ENCODE measurements at regions not wholly inside any gene's neighbourhood (a gene's known extent, or its start where the extent isn't known, plus 50 kb on each side); places are given as distances from the start of the nearest gene placed in this dataset.
"Not testable (repeated sequence)": the region's sequence is repeated elsewhere in the genome, so short reads cannot be mapped to it uniquely, and the experiment has no call there.

GRCh38 chr17:64718058-64718457 lies 56.0 kb upstream of the SMURF2 start:
- intact Hi-C loops (cut with micrococcal nuclease): no loop called here
- no peaks in the 10 kb centered on the region for H3K36me3 Mint-ChIP-seq
- no peaks in the 10 kb centered on the region for H3K27me3 Mint-ChIP-seq (ENCODE audit: low read depth in 2 of 2)
- H3K4me3 ChIP-seq (ENCODE audit: low read length): no peak overlapping the region
- WGBS (ENCODE audit: insufficient coverage): no CpG with 5 or more reads among the region's 1 CpG
- H3K9me3 Mint-ChIP-seq: no peaks in the 10 kb centered on the region
- no peak for TF ChIP-seq CTCF (IDR thresholded peaks at IDR 0.05)
- H3K9me3 ChIP-seq (ENCODE audit: control insufficient read depth, insufficient read depth, low read length): no peaks in the 10 kb centered on the region
- H3K27ac Mint-ChIP-seq: no peak overlapping the region
- H3K4me1 Mint-ChIP-seq: peaks cover 15 to 19% of the 10 kb centered on the region in 2 donors
- no peak overlapping the region for H3K27ac ChIP-seq (ENCODE audit: low read length)
- no peaks in the 10 kb centered on the region for H3K27me3 ChIP-seq (ENCODE audit: control insufficient read depth, insufficient read depth, low read length)
- DNase-seq: no peak
- H3K4me1 ChIP-seq (ENCODE audit: control insufficient read depth, insufficient read depth, low read length): peaks cover 25% of the 10 kb centered on the region
- no peak overlapping the region for H3K4me3 Mint-ChIP-seq
- peak in 2 of 3 donors; percentile 32 to 38 for ATAC-seq
- no peaks in the 10 kb centered on the region for H3K36me3 ChIP-seq (ENCODE audit: control insufficient read depth, insufficient read depth, low read length)

- WGBS (ENCODE audit: insufficient coverage): 97% methylated on average over 15 of the region's 27 CpGs
- H3K27me3 Mint-ChIP-seq (ENCODE audit: low read depth in 2 of 2); H3K4me3 Mint-ChIP-seq; H3K27me3 ChIP-seq (ENCODE audit: control insufficient read depth, insufficient read depth, low read length); H3K27ac Mint-ChIP-seq; H3K36me3 Mint-ChIP-seq; DNase-seq; H3K9me3 Mint-ChIP-seq; H3K36me3 ChIP-seq (ENCODE audit: control insufficient read depth, insufficient read depth, low read length); H3K4me3 ChIP-seq (ENCODE audit: low read length); H3K9me3 ChIP-seq (ENCODE audit: control insufficient read depth, insufficient read depth, low read length); intact Hi-C loops (cut with micrococcal nuclease); ATAC-seq; H3K27ac ChIP-seq (ENCODE audit: low read length): not testable (repeated sequence)
- peaks cover 41% of the 10 kb centered on the region for H3K4me1 ChIP-seq (ENCODE audit: control insufficient read depth, insufficient read depth, low read length)
- H3K4me1 Mint-ChIP-seq: peaks cover 22 to 32% of the 10 kb centered on the region in 2 donors
These were observed 54.4 kb upstream of the SMURF2 start for GRCh38 chr17:64716496-64716895.

- peak in 1 of 2 donors; percentile 46 for DNase-seq
- Histone ChIP-seq H3K4me1 (ENCODE audit: control insufficient read depth, insufficient read depth, low read length) (peaks cover 67% of the 10 kb centered on the region), H3K27ac (ENCODE audit: low read length) (peak overlapping the region; percentile 54), H3K4me3 (ENCODE audit: low read length) (peak overlapping the region; percentile 35)
- H3K4me1 Mint-ChIP-seq: peaks cover 43 to 54% of the 10 kb centered on the region in 2 donors
- intact Hi-C loops (cut with micrococcal nuclease); H3K27me3 ChIP-seq (ENCODE audit: control insufficient read depth, insufficient read depth, low read length); H3K9me3 Mint-ChIP-seq; H3K27me3 Mint-ChIP-seq (ENCODE audit: low read depth in 2 of 2); H3K9me3 ChIP-seq (ENCODE audit: control insufficient read depth, insufficient read depth, low read length); H3K36me3 Mint-ChIP-seq; H3K36me3 ChIP-seq (ENCODE audit: control insufficient read depth, insufficient read depth, low read length): not testable (repeated sequence)
- H3K27ac Mint-ChIP-seq: peak overlapping the region; percentile 92 to 95
- peak in 2 of 3 donors; percentile 11 to 19 for ATAC-seq
- H3K4me3 Mint-ChIP-seq: peak overlapping the region; percentile 88
- 6% methylated on average over 7 of the region's 7 CpGs for WGBS (ENCODE audit: insufficient coverage)
These were observed 51.7 kb upstream of the SMURF2 start for GRCh38 chr17:64713786-64714185.

GRCh38 chr17:64712557-64713351 lies 50.6 kb upstream of the SMURF2 start:
- peaks cover 72% of the 10 kb centered on the region for H3K4me1 ChIP-seq (ENCODE audit: control insufficient read depth, insufficient read depth, low read length)
- intact Hi-C loops (cut with micrococcal nuclease); H3K4me3 ChIP-seq (ENCODE audit: low read length); H3K9me3 Mint-ChIP-seq; H3K36me3 ChIP-seq (ENCODE audit: control insufficient read depth, insufficient read depth, low read length); H3K36me3 Mint-ChIP-seq; H3K27me3 ChIP-seq (ENCODE audit: control insufficient read depth, insufficient read depth, low read length); H3K27me3 Mint-ChIP-seq (ENCODE audit: low read depth in 2 of 2); H3K9me3 ChIP-seq (ENCODE audit: control insufficient read depth, insufficient read depth, low read length): not testable (repeated sequence)
- H3K27ac ChIP-seq (ENCODE audit: low read length): peak overlapping the region; percentile 72
- DNase-seq (peak in 1 of 2 donors; percentile 64), ATAC-seq (peak; percentile 39 to 66 (median 57))
- Mint-ChIP-seq H3K4me1 (peaks cover 50 to 62% of the 10 kb centered on the region in 2 donors), H3K4me3 (peak overlapping the region; percentile 88), H3K27ac (peak overlapping the region; percentile 92 to 95)
- 13% methylated on average over 7 of the region's 11 CpGs for WGBS (ENCODE audit: insufficient coverage)

Data from natural killer cell (primary cell).